HG03103 (cell line): ENCODE measurements at regions not wholly inside any gene's neighbourhood (a gene's known extent, or its start where the extent isn't known, plus 50 kb on each side); places are given as distances from the start of the nearest gene placed in this dataset.

Experiments
- ATAC-seq: cut with Tn5 transposase; IDR thresholded peaks from one replicate; pipeline ENCODE4 v1.9.1; 2021; ENCODE audit warnings: low read depth; ENCODE audit not compliant: unreplicated experiment

DNA sequence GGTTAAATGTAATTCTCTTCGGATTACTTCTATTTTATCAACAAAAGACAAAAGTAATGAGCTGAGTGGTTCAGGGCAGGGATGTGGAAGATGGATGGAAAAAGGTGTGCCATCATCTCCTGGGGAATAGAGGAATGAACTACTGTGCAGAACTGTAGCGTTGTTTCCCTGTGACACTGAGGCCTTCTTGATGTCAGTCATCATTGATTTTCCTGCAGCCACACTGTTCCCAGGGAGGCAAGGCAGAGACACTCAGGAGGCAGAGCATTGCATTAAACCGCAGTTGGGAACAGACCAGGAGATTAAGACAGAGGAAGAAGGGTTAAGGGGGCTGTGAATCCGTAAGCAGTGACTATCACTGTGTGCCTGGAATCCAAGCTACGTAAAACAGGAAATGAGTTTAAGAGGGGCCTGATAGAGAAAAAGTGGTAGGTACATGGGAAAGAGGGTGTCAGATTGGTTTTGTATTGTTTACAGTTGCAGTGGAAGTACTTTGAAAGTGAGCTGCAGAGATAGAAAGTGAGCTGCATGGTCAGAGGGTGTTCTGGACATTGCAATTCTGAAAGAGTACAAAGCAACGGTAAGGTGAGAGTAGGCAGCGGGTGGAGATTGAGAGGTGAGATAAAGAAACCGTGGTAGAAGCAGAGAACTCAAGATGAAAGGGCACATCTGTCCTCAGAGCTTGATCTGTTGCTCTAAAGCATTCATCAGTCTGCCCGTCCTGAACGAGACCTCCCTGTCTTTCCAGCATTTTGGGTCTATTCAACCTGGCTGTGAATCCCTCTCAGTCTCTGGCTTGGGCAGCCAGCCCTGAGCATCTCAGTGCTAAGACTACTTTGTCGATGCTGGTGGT is 793.4 kb upstream of the CELF4 start:
- no peak for ATAC-seq

DNA sequence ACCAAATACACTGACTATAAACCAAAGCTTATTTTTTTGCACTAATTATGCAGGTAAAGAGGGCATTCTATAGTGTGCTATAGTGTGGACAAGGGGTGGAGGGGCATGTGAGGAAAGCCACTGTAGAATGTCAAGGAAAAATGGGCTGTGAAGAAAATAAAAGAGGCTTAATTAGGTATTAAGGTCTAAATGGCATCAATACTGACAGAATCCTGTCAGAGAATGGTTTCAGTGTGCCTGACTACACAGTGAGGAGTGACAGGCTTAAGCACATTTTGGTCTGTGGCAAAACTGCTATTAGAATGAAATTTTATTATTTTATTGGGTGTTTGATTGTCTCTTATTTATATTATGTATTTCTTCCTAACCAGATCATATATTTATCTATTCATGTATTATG is 787.6 kb upstream of the CELF4 start:
- ATAC-seq: no peak

DNA sequence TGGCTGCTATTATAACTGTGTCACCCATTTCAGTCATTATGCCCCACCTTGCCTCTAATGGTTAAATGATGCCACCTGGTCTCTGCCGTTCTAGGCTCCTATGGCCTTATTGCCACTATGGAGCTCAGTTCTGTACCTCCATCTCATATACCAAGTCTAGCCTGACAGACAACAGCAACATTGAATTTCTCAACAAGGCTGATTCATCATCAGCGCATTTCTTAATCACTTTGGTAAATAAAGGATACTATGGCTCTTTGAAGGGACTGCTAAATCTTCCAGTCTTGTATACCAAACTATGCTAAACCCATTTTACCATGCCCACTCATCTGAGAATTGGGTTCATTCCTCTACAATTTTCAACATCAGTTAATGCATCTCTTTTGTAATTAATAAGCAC is 784.5 kb upstream of the CELF4 start:
- no peak for ATAC-seq

DNA sequence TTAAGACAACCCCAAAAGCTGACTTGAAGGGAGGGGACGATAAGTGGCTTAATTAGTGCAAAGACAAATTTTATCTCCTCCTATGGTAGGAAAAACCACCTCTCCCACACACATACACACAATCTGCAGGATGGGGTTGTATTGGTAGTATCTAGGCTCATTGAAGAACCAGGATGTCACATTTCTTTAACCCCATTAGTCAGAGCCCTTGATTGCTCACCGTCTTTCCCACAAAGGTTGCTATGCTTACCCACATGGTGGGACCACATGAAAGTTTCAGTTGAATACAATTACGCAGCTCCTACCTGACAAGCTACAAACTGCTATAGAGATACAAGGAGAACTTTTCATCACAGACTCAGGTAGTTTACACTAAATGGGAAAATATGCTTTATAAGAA is 765.0 kb upstream of the CELF4 start:
- ATAC-seq: no peak

DNA sequence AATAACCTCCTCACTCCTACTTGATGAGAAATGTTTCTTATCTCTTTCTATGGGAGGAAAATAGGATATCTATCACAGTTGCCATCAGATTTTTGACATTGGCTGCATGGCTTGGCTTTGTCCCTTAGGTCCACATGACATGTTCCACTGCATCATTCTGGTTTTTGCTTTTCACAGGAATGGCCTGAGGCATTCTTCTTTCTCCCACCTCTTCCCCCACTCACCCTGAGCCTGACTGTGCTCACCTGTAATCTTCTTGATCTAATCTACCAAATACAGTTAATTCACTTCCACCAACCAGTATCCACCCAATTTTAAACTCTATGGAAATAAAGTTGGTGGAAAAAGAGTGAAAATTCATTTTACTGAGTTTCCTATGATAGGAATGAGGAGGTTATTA is 763.5 kb upstream of the CELF4 start:
- ATAC-seq: no peak

DNA sequence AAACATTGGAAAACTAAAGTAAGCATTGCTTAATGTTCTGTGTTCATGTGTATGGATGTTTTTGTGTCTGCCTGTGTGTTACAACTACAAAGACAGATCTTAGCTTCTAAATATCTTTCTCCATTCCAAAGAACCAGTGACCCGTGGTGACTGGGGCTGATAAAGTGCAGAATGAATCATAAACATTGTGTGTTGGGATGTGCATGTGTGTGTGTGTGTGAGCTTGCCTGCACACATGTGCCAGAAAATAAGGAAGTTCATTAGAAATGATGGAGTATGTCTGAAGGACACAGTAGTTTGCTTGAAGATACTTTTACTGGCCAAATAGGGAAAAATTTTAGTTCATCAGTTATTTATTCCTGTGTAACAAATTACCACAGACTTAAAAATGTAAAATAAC is 756.6 kb upstream of the CELF4 start:
- no peak for ATAC-seq

DNA sequence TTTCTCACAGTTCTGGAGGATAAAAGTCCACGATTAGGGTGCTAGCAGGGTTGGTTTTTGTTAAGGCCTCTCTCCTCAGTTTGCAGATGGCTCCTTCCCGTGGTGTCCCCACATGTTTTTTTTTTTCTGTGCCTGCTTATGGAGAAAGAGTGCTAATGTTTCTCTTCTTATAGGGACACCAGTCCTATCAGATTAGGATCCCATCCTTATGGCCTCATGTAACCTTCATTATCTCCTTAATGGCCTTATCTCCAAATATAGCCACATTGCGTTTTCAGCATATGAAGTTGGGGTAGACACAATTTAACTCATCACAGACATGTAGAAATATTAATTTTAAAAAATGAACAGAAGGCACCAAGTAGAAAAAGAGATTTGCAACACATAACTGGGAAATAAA is 755.7 kb upstream of the CELF4 start:
- ATAC-seq: no peak

DNA sequence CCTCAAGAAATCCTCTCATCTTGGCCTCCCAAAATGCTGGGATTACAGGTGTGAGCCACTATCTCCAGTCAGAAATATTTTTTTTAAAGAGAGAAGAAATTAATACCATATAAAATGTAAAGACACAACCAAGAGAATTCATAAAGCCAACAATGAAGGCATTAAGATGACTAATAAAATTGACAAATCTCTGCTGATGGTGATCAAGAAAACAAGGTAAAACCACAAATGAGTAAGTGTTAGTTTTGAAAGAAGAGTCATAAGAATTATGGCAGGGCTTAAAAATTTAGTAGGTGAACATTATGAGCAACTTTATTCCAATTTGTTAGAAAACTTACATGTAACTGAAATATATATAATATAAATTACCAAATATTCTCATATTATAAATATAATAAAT is 752.8 kb upstream of the CELF4 start:
- no peak for ATAC-seq

DNA sequence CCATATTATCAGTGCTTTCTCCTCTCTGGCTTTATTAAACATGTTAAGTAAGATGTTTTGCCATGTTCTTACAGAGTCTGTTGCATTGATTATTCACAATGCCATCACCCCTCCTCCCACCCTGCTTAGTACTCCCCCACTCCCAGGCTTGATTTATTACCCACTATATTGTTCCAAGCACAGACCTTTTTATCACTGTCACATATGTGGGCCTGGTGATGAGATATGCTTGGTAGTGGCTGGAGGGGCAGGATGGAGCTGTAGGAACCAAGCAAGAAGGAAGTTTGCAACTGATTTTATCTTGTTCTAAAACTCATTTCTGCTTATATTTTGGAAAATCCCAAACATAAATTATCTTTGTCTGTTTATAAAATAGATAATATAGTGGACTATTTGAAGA is 748.2 kb upstream of the CELF4 start:
- no peak for ATAC-seq

DNA sequence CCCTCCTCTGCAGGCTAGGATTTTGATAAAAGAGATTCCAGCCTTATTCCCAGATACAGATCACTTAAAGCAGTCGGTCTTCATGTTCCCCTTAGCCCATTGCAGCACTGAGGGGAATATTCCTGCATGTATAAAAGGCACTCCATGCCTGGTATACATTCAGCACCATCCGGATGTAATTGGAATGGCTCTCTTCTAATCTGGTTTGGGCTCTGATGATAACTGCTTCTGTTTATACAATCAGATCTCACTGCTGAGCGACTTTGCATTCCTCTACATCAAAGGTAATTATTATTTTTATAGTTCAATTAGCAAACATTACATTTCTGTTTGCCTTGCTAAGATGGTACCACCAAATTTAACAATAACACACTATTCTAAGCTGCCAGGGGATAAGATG is 746.9 kb upstream of the CELF4 start:
- no peak for ATAC-seq

DNA sequence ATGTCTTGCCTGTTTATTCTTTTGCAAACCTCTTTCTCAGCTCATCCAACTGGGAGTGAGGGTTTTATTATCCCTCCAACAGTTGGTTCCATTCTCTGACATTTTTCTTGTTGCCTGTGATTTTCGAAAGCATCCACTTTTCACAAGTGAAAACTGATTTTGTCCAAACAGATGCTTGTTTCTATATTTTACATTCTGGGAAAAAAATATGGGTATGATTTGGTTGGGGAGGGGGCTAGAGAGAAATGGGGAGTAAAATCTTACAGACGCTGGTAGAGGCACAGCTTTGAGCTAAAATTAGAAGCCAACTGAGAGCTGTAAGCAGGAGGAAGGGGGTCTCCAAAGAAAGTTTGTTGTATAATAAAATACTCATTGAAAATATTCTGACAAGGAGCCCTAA is 745.3 kb upstream of the CELF4 start:
- no peak for ATAC-seq

DNA sequence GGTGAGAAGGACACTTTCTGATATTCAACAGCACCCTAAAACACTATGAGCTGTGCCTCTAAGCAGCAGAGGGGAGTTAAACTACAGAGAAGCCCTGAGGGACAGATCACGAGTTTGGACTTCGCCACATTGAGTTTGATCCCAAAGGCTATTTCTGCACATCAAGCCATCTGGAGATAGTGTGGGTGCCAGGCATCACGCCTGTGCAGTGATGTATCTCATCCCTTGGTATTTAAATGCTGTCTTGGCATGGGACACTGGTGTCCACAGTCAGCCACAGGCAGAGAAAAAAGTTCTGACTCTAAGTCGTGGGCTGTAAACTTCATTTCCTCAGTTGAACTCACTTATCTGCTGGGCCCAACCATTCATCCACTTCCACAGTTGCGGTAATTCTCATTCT is 742.3 kb upstream of the CELF4 start:
- no peak for ATAC-seq

DNA sequence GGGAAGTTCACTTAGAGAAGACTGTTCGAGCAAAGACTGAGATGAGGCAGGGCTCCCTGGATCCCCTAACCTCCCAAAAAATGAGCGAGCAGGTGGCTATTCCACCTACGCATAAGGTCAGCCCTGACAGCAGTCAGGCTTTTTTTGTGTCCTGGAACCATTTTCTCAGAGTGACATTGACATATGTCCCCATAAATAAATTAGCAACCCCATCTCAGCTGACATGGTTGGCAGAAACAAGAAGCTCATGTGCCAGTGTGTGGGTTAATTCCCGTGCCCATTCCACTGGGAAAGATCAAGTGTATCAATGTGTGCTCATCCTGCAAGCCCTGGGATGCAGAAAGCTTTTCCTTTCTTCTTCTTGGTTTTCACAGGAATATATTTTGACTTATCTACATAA is 740.4 kb upstream of the CELF4 start:
- no peak for ATAC-seq

DNA sequence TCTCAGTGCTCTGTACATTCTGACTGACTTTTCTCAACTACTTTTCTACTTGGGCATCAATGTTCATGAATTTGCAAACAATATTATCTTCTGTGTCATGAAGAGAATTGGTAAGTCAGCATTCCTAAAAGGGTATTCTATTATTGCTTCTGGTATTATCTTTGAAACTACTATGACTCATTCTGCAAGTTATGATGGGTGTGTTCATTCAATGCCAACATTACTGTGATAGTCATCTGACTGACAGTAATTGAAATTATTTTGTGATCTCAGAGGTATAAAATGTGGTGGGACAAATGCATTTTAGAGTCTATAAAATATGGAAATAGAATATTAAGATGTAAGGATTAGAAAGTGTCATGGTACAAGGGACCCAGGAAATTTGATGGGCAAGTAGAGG is 736.0 kb upstream of the CELF4 start:
- no peak for ATAC-seq

DNA sequence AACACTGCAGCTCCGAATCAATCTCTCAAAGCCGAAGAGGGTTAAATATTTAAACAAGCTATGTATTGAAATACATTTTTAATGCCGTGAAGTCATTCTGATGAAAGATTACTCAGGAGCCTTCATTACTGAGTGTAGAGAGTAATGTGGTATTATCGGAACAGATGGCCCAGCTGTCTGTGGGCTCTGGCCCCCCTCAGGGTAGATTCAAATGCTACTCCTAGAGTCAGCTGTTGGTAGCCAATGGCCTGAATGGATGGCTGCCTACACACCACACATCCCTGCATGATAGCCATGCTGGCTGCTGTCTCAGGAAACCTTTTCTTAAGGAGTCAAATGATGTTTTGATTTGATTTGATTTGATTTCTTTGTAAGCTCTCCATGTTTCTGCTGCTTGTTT is 732.3 kb upstream of the CELF4 start:
- no peak for ATAC-seq

DNA sequence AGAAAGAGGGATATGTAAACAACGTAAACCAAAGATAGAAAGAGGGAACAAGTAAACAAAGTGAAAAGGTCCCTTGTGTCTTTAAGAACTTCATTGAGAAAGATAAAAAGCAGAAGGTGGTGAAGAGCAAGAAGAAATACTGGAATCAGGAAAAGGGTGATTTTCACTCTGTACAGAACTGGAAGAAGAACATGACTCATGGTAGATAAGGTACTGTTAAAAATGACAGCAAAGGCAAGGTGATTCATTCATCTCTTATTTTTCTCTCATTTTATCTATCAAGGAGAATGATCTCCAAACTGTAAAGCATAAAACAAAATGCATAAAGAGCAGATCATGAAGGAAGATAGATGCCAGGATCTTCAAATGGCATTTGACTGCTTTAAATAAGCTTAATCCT is 724.6 kb upstream of the CELF4 start:
- no peak for ATAC-seq

DNA sequence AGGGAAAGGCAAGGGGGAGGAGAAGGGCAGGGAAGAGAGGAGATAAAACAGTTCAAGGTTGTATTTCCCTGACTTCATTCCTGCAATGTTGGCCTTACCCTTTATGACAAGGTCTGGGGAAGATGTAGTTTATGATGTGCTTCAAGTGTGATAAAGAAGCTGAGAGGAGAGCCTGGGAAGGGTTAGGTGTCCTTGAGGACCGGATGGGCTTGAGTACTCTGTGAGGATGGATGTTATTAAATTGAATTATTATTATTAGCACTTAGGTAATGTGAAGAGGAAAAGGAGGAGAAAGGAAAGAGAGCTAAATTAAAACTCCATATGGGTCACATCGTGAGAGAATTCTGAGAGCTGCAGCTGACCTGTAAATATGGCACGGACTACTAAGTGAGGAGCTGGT is 719.4 kb upstream of the CELF4 start:
- no peak for ATAC-seq

DNA sequence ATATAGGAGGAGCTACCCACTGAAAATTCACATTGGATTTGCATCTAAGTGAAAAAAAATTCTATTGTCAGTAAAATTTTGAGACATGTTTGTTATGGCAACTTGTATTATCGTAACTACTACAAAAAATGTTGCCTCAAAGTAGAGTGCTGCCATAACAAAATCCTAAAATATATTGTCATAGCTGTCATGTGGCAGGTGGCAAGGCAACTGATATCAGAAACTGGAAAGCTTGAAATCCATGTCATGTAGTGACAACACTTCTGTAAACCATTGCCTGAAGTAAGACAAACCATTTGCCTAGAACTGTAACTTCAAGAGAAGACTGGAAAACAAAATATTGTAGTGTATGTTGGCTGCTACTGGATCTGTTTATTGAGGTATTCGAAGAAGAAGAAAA is 697.5 kb upstream of the CELF4 start:
- ATAC-seq: no peak

DNA sequence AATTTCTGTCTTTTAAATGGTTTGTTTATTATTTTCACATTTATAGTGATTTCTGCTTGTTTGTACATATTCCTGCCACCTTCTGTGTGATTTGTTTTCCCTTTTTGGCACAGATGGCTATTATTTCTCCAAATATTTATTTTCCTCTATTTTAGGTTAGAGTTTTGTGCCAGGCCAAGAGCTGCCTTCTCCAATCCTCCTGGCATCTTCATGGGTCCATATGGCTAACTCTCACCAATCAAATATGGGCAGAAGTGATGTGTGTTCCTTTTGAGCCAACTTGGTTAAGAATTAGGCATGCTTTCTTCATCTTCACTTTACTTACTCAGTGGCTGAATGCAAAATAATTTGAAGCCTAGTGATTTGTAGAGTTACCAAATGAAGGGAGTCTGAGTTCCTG is 697.1 kb upstream of the CELF4 start:
- no peak for ATAC-seq

DNA sequence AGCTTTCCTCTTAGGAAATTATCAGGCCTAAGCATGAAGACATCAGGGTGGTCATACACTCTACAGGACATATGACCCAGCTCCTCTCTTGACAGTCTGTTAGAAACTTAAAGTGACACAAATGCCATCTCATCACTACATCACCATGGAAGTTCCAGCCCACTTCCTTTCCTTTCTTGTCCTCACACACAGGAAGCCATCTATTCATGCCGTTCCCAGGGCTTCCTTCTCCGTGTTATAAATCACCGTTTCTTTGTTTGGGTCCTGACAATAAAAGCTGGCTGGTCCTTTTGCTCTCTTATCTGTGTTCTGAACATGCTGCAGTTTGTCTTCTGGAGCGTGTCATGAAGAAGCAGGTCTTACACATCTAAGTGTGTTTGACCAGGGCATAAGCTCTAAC is 692.1 kb upstream of the CELF4 start:
- ATAC-seq: no peak

DNA sequence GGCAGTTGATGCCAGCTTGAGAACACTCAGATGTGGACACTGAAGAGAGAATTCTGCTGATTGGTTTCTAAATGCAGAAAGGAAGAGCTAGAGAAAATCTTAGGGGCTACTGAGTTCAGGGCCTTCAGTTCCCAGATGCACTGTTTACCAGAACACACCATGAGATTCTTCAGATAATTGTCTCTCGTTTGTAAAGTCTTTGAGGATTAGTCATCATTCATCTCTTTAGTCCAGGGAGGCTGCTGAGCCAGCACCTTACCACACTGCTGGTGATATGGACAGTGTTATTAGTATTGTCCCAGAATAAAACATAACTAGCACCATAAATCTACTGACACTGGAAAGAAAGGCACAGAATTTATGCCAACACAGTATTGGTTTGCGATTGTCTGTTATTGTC is 690.8 kb upstream of the CELF4 start:
- ATAC-seq: no peak

DNA sequence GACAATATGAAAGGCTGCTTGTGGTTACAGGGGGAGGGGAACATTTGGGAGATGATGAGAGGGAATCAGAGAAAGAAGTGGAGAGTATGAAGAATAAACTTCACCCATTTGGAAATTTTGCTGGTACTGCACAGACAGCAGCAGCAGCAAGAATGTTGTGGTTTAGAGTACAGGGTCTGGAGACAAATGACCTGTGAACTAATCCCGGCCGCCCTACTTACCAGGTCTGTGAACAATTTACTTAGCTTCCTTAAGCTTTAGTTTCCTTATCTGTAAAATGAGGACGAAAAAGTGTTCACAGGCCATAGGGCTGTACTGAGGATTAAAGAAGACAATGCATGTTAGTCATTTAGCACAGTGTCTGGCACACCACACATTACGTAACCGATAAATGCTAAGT is 685.4 kb upstream of the CELF4 start:
- no peak for ATAC-seq

DNA sequence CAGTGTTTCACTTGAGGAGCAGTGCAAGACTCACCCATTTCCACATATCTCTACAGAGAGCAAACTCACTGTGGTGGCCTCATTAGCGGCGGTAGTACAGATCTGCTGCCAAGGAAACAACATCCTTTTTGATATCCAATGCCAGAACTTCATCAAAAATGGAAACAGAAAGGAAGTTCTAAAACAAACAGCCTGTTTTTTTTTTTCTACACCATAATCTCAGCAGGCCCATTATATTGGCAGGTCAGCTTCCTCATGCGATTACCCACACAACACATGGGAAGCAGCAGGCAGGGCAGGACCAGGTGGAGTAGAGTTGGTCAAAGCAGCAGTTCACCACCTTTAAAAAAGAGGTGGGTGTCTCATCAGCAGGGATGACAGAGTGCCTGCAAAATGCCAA is 678.9 kb upstream of the CELF4 start:
- ATAC-seq: no peak
